ENCODE measurements at regions not wholly inside any gene's neighbourhood (a gene's known extent, or its start where the extent isn't known, plus 50 kb on each side); places are given as distances from the start of the nearest gene placed in this dataset.

GRCh38 chr5:72711351-72711750, 105.1 kb upstream of the TNPO1 start:
- Histone ChIP-seq H3K36me3 (ENCODE audit: control insufficient read depth in 1 of 2, insufficient read depth in 2 of 2, low read depth in 1 of 2, low read length in 2 of 2) (no peaks in the 10 kb centered on the region), H3K79me1 (replicated peaks; ENCODE audit: low read length, poor library complexity, severe bottlenecking) (no peaks in the 10 kb centered on the region), H3K9ac (ENCODE audit: low read length) (no peak overlapping the region), H2AK5ac (ENCODE audit: low read length, severe bottlenecking) (no peak overlapping the region), H3K9me3 (ENCODE audit: control insufficient read depth, low read length) (peaks cover 6% of the 10 kb centered on the region), H2AFZ (ENCODE audit: low read depth, low read length) (no peak overlapping the region), H2BK12ac (ENCODE audit: low read length in 2 of 2) (no peak overlapping the region), H4K91ac (ENCODE audit: low read length) (no peak overlapping the region), H4K8ac (ENCODE audit: low read length) (no peak overlapping the region), H3K4ac (ENCODE audit: low read depth in 1 of 2, low read length in 2 of 2) (no peak overlapping the region), H3K27ac (ENCODE audit: low read length, poor library complexity, severe bottlenecking) (no peak overlapping the region), H3K23ac (ENCODE audit: low read length in 2 of 2) (no peak overlapping the region), H3K4me2 (ENCODE audit: low read length, poor library complexity, severe bottlenecking) (no peak overlapping the region), H3K18ac (ENCODE audit: low read depth in 1 of 2, low read length in 2 of 2) (no peak overlapping the region), H2BK5ac (ENCODE audit: low read depth, low read length, poor library complexity, severe bottlenecking) (no peak overlapping the region), H3K4me3 (ENCODE audit: insufficient read depth in 1 of 2, low read depth in 1 of 2, low read length in 2 of 2) (no peak overlapping the region), H3K27me3 (ENCODE audit: control insufficient read depth in 1 of 2, insufficient read depth in 1 of 2, low read length in 2 of 2) (peaks cover 0 to 8% of the 10 kb centered on the region in 2 experiments), H2BK15ac (ENCODE audit: low read depth, poor library complexity, severe bottlenecking) (no peak overlapping the region), H3K4me1 (ENCODE audit: control insufficient read depth, insufficient read depth, low read depth, low read length) (peaks cover 3% of the 10 kb centered on the region), H2BK120ac (ENCODE audit: low read depth, low read length) (no peak overlapping the region), H3K14ac (ENCODE audit: low read length in 2 of 2) (no peak overlapping the region)
- no peak for DNase-seq
- 86% methylated on average over 2 of the region's 2 CpGs for WGBS

- H3K79me1 ChIP-seq (replicated peaks; ENCODE audit: low read length, poor library complexity, severe bottlenecking): no peaks in the 10 kb centered on the region
- peaks cover 6% of the 10 kb centered on the region for H3K9me3 ChIP-seq (ENCODE audit: control insufficient read depth, low read length)
- no peak overlapping the region for H3K23ac ChIP-seq (ENCODE audit: low read length in 2 of 2)
- no peak overlapping the region for H2AFZ ChIP-seq (ENCODE audit: low read depth, low read length)
- no peak overlapping the region for H2BK5ac ChIP-seq (ENCODE audit: low read depth, low read length, poor library complexity, severe bottlenecking)
- H3K9ac ChIP-seq (ENCODE audit: low read length): no peak overlapping the region
- no peak overlapping the region for H2BK12ac ChIP-seq (ENCODE audit: low read length in 2 of 2)
- peak overlapping the region; percentile 66 for H4K91ac ChIP-seq (ENCODE audit: low read length)
- no peak overlapping the region for H3K27ac ChIP-seq (ENCODE audit: low read length, poor library complexity, severe bottlenecking)
- H2AK5ac ChIP-seq (ENCODE audit: low read length, severe bottlenecking): no peak overlapping the region
- WGBS: 100% methylated on average over 1 of the region's 1 CpG
- no peak overlapping the region for H3K18ac ChIP-seq (ENCODE audit: low read depth in 1 of 2, low read length in 2 of 2)
- H3K36me3 ChIP-seq (ENCODE audit: control insufficient read depth in 1 of 2, insufficient read depth in 2 of 2, low read depth in 1 of 2, low read length in 2 of 2): no peaks in the 10 kb centered on the region
- no peak overlapping the region for H3K4me3 ChIP-seq (ENCODE audit: insufficient read depth in 1 of 2, low read depth in 1 of 2, low read length in 2 of 2)
- no peak overlapping the region for H3K4ac ChIP-seq (ENCODE audit: low read depth in 1 of 2, low read length in 2 of 2)
- no peak overlapping the region for H2BK120ac ChIP-seq (ENCODE audit: low read depth, low read length)
- DNase-seq: no peak
- no peak overlapping the region for H4K8ac ChIP-seq (ENCODE audit: low read length)
- no peak overlapping the region for H3K4me2 ChIP-seq (ENCODE audit: low read length, poor library complexity, severe bottlenecking)
- no peak overlapping the region for H2BK15ac ChIP-seq (ENCODE audit: low read depth, poor library complexity, severe bottlenecking)
- no peak overlapping the region for H3K14ac ChIP-seq (ENCODE audit: low read length in 2 of 2)
- H3K4me1 ChIP-seq (ENCODE audit: control insufficient read depth, insufficient read depth, low read depth, low read length): peaks cover 3% of the 10 kb centered on the region
- peaks cover 0 to 8% of the 10 kb centered on the region in 2 experiments for H3K27me3 ChIP-seq (ENCODE audit: control insufficient read depth in 1 of 2, insufficient read depth in 1 of 2, low read length in 2 of 2)
These were observed 107.1 kb upstream of the TNPO1 start for GRCh38 chr5:72709341-72709740.

DNA sequence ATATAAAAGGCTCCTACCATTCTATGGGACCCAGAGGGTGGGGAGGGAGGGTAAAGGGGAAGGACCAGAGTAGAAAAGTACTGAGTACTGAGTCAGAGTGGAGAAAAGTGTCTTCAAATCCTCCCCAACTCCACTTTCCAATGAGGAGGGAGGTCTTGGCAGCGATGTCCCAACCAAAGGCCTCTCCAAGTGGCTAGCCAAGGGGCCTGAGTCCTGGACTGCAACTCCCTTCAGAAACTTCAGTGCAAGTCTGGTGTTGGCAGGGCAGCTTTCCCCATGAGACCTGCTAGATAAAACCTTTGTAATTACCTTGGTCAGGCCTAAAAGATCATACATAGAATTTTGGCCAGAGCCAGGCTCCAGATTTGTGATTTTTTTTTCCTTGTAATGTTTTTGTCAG, 111.3 kb upstream of the TNPO1 start:
- Histone ChIP-seq H3K14ac (ENCODE audit: low read length in 2 of 2) (no peak overlapping the region), H2BK12ac (ENCODE audit: low read length in 2 of 2) (no peak overlapping the region), H2BK5ac (ENCODE audit: low read depth, low read length, poor library complexity, severe bottlenecking) (no peak overlapping the region), H3K79me1 (replicated peaks; ENCODE audit: low read length, poor library complexity, severe bottlenecking) (no peaks in the 10 kb centered on the region), H3K36me3 (ENCODE audit: control insufficient read depth in 1 of 2, insufficient read depth in 2 of 2, low read depth in 1 of 2, low read length in 2 of 2) (no peaks in the 10 kb centered on the region), H2AK5ac (ENCODE audit: low read length, severe bottlenecking) (no peak overlapping the region), H2AFZ (ENCODE audit: low read depth, low read length) (no peak overlapping the region), H4K8ac (ENCODE audit: low read length) (no peak overlapping the region), H3K9me3 (ENCODE audit: control insufficient read depth, low read length) (peaks cover 6% of the 10 kb centered on the region), H3K4me2 (ENCODE audit: low read length, poor library complexity, severe bottlenecking) (no peak overlapping the region), H3K4ac (ENCODE audit: low read depth in 1 of 2, low read length in 2 of 2) (no peak overlapping the region), H3K27ac (ENCODE audit: low read length, poor library complexity, severe bottlenecking) (no peak overlapping the region), H3K27me3 (ENCODE audit: control insufficient read depth in 1 of 2, insufficient read depth in 1 of 2, low read length in 2 of 2) (peaks cover 0 to 3% of the 10 kb centered on the region in 2 experiments), H3K18ac (ENCODE audit: low read depth in 1 of 2, low read length in 2 of 2) (no peak overlapping the region), H3K4me1 (ENCODE audit: control insufficient read depth, insufficient read depth, low read depth, low read length) (peaks cover 3% of the 10 kb centered on the region), H4K91ac (ENCODE audit: low read length) (no peak overlapping the region), H3K9ac (ENCODE audit: low read length) (no peak overlapping the region), H2BK15ac (ENCODE audit: low read depth, poor library complexity, severe bottlenecking) (no peak overlapping the region), H3K4me3 (ENCODE audit: insufficient read depth in 1 of 2, low read depth in 1 of 2, low read length in 2 of 2) (no peak overlapping the region), H2BK120ac (ENCODE audit: low read depth, low read length) (no peak overlapping the region), H3K23ac (ENCODE audit: low read length in 2 of 2) (no peak overlapping the region)
- 100% methylated on average over 1 of the region's 1 CpG for WGBS
- DNase-seq: no peak

DNA sequence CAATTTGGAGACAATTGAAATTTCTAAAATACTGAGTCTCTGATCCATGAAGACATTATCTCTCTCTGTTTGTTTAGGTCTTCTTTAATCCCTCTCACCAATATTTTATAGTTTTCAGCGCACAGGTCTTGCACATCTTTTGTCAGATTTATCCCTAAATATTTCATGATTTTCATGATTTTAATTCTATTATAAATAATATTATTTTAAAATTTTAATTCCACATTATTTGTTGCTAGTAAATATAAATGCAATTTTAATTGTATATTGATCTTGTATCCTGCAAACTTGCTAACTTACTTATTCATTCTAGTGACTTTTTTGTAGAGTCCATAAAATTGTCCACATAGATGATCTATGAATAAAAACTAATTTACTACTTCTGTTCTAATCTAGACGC, 112.6 kb upstream of the TNPO1 start:
- Histone ChIP-seq H2BK120ac (ENCODE audit: low read depth, low read length) (no peak overlapping the region), H3K9ac (ENCODE audit: low read length) (no peak overlapping the region), H3K18ac (ENCODE audit: low read depth in 1 of 2, low read length in 2 of 2) (no peak overlapping the region), H3K9me3 (ENCODE audit: control insufficient read depth, low read length) (peaks cover 6% of the 10 kb centered on the region), H3K4me3 (ENCODE audit: insufficient read depth in 1 of 2, low read depth in 1 of 2, low read length in 2 of 2) (no peak overlapping the region), H3K4ac (ENCODE audit: low read depth in 1 of 2, low read length in 2 of 2) (no peak overlapping the region), H3K36me3 (ENCODE audit: control insufficient read depth in 1 of 2, insufficient read depth in 2 of 2, low read depth in 1 of 2, low read length in 2 of 2) (no peaks in the 10 kb centered on the region), H2BK5ac (ENCODE audit: low read depth, low read length, poor library complexity, severe bottlenecking) (no peak overlapping the region), H3K4me1 (ENCODE audit: control insufficient read depth, insufficient read depth, low read depth, low read length) (no peaks in the 10 kb centered on the region), H3K4me2 (ENCODE audit: low read length, poor library complexity, severe bottlenecking) (no peak overlapping the region), H4K8ac (ENCODE audit: low read length) (no peak overlapping the region), H2AK5ac (ENCODE audit: low read length, severe bottlenecking) (no peak overlapping the region), H3K79me1 (replicated peaks; ENCODE audit: low read length, poor library complexity, severe bottlenecking) (no peaks in the 10 kb centered on the region), H3K27ac (ENCODE audit: low read length, poor library complexity, severe bottlenecking) (no peak overlapping the region), H2AFZ (ENCODE audit: low read depth, low read length) (no peak overlapping the region), H4K91ac (ENCODE audit: low read length) (no peak overlapping the region), H2BK15ac (ENCODE audit: low read depth, poor library complexity, severe bottlenecking) (no peak overlapping the region), H3K14ac (ENCODE audit: low read length in 2 of 2) (no peak overlapping the region), H3K23ac (ENCODE audit: low read length in 2 of 2) (no peak overlapping the region), H3K27me3 (ENCODE audit: control insufficient read depth in 1 of 2, insufficient read depth in 1 of 2, low read length in 2 of 2) (peaks cover 0 to 3% of the 10 kb centered on the region in 2 experiments), H2BK12ac (ENCODE audit: low read length in 2 of 2) (no peak overlapping the region)
- DNase-seq: no peak
- WGBS: no CpG with 5 or more reads among the region's 2 CpGs

All from mesenchymal stem cell (in vitro differentiated cells and primary cell).